ENCODE measurements at regions not wholly inside any gene's neighbourhood (a gene's known extent, or its start where the extent isn't known, plus 50 kb on each side); places are given as distances from the start of the nearest gene placed in this dataset.

DNA sequence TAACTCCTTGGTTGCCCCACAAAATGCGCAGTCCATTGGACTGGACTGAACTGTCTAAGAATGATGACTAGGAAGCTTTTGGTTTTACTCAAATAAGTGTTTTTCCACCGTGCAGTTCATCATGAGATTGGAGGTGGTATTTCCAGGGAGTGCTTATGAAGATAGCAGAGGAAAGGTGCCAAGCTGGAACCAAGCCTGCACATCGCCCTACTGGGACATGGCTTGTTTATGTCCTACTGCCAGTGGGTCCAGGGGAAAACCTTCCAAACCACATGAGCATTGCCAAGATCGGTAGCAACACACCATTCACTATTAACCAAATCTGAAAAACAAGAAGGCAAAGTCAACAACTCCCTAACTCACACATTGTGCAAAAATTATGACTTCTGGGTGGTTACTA, 54.7 kb upstream of the DSCAM start:
- DNase-seq (ENCODE audit: low spot score) = no peak

DNA sequence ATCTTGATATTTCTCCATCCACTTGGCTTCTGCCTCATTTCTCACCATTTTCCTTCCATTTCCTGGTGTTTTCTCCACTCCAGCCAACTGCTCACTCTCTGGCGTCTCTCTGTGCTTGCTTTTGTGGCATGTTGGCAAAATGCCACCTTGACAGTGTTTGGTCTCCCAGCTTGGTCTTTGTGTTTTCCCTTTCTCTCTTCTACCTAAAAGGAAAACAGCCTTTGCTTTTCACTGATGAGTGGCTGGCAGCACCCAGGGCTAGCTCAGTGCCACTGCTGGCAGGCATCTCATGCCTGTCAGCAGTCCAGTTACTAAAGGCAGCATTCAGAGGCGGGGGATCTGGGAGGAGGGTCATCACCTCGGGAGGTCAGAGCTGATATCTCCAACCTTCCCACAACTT, 55.3 kb upstream of the DSCAM start:
- no peak for DNase-seq (ENCODE audit: low spot score)

DNA sequence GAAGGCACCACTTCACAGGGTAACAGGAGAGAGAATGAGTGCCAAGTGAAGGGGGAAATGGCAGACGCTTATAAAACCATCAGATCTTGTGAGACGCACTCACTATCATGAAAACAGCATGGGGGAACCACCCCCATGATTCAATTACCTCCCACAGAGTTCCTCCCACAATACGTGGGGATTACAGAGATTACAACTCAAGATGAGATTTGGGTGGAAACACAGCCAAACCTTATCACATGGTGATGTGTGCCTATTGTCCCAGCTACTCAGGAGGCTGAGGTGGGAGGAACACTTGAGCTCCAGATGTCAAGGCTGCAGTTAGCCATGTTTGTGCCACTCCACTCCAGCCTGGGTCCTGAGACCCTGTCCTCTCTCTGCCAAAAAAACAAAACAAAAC, 56.0 kb upstream of the DSCAM start:
- no peak for DNase-seq (ENCODE audit: low spot score)

DNA sequence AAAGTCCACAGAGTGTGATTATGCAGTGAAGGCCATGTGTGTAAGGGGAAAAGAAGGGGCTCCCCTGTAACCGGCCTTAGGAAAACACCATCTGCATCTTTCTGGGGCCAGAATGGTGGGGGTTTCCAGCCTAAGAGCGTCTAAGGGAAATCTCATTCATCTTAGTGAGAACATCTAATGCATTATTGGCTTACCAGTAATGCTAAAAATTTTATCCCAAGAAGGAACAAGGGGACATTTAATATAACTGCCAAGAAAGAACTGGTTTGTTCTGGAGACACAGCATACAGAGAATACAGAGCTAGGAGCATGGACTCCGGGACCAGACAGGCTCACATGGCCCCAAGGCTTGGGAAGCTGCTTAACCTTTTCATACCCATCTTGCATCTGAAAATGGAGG, 58.3 kb upstream of the DSCAM start:
- DNase-seq (ENCODE audit: low spot score) = no peak

DNA sequence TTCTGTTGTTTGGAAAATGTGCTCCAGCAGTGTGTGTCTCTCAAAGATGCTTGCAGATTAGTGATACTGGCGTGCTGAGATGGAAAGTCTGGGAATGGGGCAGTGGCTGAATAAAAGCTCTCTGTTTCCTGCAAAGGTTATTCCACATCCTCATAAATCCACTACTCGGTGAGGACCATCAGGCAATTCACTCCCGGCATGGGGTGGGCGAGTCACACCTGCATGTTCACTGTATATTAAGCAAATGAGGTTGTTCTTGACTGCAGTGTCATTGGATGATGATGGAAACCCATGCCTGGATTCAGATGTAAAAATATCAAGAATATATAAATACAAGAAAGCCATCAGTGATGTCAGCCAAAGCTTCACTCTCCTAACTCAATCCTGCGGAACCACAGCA, 65.4 kb upstream of the DSCAM start:
- no peak for DNase-seq (ENCODE audit: low spot score)

DNA sequence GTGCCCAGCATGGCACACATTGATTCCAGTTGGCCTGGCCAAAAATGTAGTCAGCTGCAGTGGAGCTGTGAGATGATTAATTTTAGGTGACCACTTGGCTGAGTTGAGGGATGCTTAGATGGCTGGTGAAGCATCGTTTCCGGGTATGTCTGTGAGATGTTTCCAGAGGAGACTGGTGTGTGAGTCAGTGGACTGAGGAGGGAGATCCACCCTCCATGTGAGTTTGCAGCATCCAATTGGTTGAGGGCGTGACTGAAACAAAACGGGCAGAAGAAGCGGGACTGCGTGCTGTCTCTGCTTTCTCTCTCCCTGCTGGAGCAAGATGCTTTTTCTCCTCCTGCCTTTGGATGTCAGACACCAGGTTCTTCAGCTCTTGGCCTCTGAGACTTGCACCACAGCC, 68.2 kb upstream of the DSCAM start:
- no peak for DNase-seq (ENCODE audit: low spot score)

DNA sequence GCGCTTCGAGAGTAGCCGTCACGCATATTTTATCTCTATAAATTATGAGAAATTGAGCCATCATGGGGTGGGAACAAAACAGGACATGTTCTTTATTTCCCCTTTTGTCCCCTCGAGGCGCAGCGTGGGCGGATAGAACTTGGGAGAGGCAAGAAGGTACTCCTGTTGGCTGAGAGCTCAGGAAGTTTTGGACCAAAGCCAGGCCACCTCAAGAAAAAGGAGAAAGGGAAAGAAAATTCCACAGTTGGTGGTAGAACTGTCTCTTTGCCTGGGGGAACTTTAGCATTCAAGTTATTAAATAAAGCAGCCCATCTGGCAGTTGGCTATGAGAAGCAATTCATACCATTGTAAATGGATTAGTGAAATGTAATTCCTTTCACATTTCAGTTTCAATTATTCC, 76.4 kb upstream of the DSCAM start:
- DNase-seq (ENCODE audit: low spot score) = no peak

DNA sequence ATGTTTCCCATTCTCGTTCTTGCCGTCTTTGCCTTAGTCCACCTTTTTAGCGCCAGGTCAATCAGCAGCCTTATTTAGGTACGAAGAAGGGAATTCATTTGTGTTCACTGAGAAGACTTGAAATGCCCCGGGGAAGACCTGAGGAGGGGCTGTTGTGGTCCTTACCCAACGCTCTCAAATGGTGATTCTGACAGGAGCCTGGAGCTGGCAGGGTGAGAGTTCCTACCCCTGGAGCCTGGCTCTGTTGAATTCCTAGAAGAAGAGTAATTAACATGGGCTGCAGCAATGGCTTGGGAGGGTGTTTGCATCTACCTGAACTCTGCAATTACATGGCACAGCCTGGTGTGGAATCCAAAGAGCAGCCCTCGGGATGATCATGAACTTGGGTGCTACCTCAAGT, 76.9 kb upstream of the DSCAM start:
- DNase-seq (ENCODE audit: low spot score) = no peak

DNA sequence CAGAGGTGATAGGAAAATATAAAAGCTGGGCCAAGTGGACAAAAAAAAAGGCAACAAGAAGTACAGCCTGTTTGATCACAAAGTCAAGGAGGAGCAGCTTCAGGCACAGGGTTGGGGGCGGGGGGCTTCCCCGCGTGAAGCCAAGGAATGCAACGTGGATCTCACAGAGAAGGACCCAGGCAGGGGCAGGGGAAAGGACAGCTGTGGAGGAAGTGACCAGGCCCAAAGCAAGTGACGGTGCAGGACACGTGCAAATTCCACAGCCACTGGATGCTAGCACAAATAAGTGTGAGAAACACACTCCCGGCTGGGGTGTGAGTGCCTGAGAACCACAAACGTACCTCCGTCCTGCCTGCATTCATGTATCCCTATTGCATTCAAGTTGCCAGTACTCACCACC, 77.7 kb upstream of the DSCAM start:
- DNase-seq (ENCODE audit: low spot score) = no peak

DNA sequence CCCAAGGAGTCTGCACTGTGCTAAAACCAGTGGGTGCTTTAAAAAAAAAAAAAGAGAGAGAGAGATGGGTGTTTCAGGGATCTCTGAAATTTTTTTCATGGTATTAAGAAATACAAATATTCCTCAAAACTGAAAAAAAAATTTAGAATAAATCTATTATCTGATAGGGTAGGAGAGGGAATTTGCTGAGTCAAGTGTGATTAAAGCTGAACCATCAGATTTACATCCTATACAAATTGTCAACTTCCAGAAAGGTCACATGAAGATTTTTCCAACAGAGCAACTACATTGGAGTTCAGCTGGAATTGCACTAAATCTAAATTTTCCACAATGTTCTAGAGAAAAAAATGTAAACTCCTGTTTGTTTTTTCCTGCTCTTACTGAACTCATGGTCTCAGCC, 79.3 kb upstream of the DSCAM start:
- no peak for DNase-seq (ENCODE audit: low spot score)

DNA sequence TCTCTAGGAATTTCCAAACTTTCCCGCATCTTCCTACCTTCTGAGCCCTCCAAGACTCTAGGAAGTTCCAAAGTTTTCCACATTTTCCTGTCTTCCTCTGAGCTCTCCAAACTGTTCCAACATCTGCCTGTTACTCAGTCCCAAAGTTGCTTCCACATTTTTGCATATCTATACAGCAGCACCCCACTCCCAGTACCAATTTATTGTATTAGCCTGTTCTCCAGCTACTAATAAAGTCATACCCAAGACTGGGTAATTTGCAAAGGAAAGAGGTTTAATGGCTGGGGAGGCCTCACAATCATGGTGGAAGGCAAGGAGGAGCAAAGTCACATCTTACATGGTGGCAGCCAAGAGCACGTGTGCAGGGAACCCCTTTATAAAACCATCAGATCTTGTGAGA, 82.9 kb upstream of the DSCAM start:
- no peak for DNase-seq (ENCODE audit: low spot score)

DNA sequence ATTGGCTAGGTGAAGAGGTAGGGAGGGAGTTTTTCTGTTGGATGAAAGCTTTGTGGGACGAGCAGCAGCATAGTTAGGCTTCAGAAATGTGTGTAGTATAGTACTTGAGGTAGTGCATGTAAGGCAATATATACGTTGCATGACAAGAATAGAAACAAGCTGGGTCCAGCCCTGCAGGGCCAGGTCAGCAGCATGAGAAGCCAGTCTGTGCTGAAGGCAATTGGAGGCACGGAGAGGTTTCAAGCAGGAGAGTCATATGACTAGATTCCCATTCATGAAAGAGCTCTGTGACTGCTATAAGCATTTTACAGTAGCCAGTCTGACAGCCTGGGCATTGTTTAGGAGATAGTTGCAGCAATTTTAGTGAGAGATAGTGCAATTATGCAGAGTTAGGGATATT, 84.2 kb upstream of the DSCAM start:
- no peak for DNase-seq (ENCODE audit: low spot score)

DNA sequence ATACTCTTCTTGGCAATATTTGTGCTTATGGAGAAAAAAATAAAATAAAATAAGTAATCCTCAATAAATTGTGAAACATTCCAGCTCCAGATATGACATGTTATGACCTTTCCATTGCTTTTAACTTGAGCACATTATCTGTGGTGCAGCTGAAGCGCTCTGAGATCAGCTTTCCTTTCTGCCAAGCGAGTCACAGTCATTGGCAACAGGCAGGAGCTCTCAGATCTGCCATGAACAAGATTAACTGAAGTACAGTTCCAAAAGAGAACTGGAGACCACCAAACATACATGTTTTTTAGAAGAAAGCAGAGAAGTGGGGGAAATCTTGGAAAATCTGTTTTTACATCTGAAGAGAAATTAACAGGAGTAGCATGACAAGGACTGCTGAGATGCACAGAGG, 89.2 kb upstream of the DSCAM start:
- DNase-seq (ENCODE audit: low spot score) = no peak

DNA sequence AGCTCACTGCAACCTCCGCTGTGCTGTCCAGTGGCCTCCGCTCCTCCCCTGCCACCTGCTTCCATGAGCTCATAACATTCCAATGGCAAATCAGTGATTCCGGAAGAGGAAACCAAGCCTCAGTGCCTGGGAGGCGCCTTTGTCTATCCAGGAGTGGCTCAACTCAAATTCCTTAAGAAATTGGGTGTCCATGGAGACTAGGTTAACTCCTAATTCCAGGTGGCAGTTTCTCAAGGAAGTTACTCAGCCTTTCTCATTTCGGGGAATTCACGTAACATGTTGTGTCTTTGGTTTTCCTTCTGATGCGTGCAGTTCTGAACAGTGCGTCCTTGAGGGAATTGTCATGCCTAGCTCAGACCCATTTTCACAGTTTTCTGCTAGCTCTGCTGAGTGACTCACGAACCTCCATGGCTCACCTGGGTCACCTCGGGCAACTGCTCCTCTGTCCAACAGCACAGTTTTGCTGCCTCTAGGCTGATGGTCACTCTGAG, 89.9 kb upstream of the DSCAM start:
- no peak for DNase-seq (ENCODE audit: low spot score)

DNA sequence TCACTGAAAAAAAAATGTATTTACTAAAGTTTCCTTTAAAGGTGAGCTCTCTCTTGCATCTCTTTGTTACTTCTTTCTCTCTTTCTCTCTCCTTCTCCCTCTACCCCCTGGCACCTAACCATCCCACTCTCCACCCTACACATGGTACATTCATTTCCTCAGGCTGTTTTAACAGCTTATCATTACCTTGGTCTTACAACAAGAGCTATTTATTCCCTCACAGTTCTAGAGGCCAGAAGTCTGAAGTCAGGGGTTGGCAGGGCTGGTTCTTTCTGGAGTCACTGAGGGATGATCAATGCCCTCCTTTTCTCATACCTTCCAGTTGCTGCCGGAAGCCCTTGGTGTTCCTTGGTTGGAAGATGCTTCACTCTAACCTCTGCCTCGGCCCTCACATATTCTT, 91.1 kb upstream of the DSCAM start:
- no peak for DNase-seq (ENCODE audit: low spot score)

DNA sequence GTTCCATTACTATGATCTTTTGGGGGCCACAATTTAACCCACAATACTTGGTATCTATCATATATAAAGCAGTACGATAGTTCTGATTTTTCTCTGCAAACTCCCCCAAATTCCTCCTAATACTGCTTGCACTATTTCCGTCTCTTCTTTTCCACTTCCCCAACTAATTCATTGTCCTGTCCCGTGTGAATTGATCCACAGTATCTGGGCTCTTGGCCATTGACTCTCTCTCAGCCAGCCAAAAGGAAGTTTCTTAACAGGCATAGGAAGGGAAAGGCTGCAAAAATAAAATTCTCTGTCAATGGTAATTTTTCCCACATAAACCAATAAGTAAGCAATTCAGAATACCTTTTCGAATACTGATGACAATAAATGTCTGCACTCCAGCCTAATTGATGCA, 91.7 kb upstream of the DSCAM start:
- DNase-seq (ENCODE audit: low spot score) = no peak

DNA sequence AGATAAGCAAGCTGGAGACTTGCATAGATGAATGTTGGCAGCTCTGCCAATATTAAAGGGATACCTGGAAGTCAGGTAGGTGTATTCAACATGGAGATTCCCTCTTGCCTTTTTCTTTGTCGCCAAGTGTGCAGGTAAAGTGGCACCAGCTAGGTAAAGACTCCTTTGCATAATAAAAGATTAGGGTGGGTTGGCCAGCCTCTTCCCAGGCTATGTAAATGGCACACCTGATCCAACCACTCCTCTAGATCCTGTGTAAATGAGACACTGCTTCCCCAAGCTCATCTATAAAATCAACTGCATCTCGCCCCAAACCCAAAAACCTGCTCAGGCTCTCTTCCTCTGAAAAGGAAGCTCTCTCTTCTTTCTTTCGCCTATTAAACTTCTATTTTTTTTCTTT, 100.8 kb upstream of the DSCAM start:
- DNase-seq (ENCODE audit: low spot score) = no peak

DNA sequence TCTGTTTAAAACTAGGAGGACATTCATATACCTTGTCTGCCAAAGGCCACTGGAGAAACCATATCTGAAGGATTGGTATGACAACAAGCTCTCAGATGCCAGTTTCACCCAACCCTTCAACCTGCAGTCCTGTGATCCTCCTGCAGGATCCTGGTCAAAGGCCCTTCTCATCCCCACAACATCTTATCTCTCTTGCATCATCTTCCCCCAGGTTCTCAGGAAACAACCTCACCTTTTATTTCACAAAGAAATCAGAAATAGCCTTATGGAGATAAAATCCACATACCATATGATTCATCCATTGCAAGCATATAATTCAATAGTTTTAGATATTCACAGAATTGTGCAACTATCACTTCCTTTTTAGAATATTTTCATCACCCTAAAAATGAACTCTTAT, 104.0 kb upstream of the DSCAM start:
- DNase-seq (ENCODE audit: low spot score) = no peak

DNA sequence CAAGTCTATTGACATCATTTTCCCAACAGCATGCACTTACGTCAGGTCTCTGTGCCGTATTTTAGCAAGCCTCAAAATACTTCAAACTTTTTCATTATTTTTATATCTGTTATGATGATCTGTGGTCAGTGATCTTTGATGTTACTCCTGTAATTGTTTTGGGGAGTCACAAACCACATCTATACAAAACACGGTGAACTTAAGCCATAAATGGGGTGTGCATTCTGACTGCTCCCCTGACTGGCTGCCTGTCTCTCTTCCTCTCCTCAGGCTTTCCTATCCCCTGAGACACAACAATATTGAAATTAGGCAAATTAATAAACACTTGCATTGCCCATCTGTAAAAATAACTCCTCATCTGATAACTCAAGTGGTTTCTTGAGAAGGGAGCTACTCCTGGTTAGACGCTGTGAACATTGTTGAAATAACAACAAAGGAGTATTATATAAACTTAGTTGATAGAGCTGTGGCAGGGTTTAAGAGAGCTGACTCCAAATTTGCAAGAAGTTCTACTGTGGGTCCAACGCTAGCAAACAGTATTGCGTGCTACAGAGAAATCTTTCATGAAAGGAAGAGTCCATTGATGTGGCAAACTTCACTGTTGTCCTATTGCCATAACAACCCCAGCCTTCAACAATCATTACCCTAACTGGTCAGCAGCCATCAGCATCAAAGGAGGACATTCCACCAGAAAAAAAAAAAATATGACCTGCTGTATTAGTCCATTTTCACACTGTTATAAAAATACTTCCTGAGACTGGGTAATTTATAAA, 105.8 kb upstream of the DSCAM start:
- DNase-seq (ENCODE audit: low spot score) = no peak

DNA sequence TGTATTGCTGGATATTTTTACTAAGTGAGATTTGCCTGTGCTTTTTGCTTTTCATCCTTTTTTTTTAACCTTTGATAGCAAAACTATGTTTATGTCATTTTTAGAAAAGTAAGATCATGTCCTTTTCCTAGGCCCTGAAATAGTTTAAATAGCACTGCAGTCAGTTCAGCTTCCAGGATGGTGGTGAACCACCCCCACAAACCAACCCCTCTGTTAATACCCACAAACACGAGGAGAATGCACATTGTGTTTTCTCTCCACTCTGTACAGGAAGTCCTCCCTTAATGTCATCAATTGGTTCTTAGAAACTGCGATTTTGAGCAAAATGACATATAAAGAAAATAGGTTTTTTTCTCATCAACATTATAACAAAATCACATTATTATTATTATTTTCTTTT, 117.7 kb upstream of the DSCAM start:
- no peak for DNase-seq (ENCODE audit: low spot score)

DNA sequence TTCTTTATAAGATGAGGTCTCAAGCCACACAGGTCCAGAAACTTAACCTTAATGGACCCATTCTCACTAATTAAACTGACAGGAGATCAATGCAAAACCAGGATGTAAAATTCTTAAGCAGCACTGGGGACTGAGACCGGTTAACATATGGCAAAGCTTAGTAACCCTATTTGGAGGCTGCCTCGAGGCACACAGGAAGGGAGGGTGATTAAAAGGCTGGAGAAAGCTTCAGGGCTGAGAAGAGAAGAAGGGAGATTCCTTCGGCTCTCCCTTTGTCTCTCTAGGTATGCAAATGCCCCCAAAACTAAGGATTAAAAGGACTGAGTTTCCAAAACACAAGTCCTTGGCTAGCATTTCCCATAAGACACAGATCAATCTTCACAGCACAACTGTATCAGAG, 120.8 kb upstream of the DSCAM start:
- no peak for DNase-seq (ENCODE audit: low spot score)

DNA sequence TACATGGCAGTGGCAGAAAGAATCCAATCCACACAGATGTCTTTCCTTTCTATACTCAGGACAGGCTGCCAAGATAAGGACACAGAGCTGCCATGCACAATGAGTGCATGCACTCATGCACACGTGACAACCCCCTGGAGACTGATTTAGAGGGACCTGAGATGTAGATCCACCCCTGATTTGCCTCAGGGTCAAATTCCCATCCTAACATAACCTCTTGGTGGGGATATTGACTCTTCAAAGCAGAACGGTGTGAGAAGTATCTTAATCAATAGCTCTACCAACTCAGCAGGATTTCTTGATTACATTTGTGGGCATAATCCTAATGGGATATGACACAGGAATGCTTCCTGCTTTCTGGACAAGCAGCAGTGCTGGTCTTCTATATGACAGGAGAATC, 125.2 kb upstream of the DSCAM start:
- no peak for DNase-seq (ENCODE audit: low spot score)

DNA sequence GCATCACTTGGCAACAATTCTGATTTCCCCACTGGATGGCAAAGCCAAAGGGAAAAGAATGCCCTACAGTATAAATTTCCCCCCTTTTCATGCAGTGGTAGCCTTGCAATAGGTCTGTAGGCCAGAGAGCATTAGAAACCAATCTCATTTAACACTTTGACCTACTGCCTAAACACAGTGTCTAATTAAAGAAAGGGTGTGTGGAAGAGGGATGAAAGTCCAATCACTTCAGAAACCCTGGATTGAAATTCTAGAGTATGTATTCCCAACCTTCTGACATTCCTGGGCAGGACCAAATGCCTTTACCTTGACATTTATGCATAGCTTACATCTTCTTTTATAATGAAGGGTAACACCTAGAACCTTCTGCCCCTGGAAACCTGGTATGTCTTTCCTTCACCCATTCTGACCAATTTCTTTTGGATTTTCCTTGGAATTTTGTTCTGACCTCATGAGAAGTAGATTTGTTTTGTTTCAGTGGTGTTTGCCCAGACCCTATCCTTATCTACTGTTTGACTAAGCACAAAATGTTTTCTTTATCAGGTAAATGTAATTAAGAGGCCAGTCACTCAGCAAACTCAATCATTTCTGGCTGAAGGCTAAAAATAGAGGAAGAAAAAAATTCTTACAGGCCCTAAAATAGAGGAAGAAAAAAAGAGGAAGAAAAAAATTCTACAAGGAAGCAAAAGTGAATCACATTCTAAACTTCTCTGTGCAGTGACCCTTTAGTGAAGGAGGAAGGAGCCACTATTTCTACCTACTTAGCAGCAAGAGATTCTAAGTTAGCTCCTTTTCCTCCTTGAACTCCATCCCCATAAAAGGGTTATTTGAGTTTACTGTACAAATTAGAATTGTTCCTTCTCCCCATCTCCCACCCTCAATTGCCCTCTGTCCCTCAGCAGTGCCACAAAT, 129.5 kb upstream of the DSCAM start:
- no peak for DNase-seq (ENCODE audit: low spot score)
